GM19035 (cell line): ENCODE measurements at regions not wholly inside any gene's neighbourhood (a gene's known extent, or its start where the extent isn't known, plus 50 kb on each side); places are given as distances from the start of the nearest gene placed in this dataset.
"Not testable (repeated sequence)": the region's sequence is repeated elsewhere in the genome, so short reads cannot be mapped to it uniquely, and the experiment has no call there.

ENCODE experiments used
- ATAC-seq: cut with Tn5 transposase; IDR thresholded peaks from one replicate; pipeline ENCODE4 v1.9.1; 2021; ENCODE audit not compliant: unreplicated experiment

DNA sequence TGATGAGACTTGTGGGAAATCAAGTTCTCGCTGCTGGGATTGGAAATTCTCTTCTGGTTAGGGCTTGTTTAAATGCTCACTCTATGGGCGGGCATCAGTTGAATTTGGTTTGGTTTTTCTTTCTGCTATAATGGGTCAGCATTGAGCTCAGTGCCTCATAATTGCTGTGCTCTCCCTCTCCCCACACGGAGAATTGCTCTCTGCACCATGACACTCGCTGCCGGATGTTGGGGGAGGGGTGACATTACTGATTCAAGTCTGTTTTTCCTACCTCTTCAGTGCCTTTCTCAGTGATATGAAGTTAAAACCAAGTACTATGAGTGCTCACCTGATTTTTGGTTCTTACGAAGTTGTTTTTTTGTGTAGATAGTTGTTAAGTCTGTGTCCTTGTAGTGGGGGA lies 599.6 kb downstream of the EPM2A start:
- ATAC-seq: no peak

DNA sequence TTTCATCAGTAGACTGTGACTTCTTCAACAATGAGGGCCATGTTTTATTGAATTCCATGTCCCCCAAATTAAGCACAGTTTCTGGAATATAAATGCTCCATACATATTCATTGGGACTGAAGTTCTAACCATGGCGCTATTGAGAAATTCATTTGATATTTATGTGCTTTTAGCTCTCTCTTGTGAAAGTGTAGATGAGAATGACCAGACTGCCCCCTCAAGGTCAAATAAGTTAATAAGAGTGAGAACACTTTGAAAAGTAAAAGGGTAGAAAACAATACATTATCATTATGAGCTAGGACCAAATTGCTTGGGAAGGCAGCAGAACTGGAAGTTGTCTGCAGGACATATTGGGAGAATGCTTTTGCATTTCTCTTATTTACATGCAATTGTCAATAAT lies 597.9 kb downstream of the EPM2A start:
- no peak for ATAC-seq

DNA sequence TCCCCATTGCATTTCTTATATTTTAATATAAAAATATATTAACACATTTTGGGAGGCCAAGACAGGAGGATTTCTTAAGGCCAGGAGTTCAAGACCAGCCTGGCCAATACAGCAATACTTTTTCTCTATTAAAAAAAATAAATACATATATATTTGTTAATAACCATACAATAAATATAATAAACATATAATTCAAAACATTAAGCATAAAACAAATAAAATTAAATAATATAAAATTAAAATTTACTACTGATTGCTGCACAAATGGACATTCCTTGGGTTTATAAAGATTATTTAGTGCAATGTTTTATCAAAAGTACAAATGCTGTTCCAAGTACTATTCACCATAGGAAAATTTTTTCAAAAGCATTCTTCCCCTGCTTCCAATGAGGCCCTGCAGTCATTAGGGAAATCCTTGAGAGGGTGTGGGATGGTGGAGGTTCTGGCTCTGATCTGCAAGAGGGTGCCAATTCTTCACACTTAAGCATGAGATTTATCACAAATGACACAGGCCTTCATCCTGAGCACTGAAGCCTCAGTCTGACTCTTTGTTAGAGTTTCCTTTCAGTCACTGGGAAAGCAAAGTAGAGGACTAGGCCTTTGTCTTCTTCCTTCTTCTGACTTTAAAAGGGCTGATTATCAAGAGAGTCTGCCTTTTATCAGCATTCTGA lies 596.7 kb downstream of the EPM2A start:
- ATAC-seq: no peak

DNA sequence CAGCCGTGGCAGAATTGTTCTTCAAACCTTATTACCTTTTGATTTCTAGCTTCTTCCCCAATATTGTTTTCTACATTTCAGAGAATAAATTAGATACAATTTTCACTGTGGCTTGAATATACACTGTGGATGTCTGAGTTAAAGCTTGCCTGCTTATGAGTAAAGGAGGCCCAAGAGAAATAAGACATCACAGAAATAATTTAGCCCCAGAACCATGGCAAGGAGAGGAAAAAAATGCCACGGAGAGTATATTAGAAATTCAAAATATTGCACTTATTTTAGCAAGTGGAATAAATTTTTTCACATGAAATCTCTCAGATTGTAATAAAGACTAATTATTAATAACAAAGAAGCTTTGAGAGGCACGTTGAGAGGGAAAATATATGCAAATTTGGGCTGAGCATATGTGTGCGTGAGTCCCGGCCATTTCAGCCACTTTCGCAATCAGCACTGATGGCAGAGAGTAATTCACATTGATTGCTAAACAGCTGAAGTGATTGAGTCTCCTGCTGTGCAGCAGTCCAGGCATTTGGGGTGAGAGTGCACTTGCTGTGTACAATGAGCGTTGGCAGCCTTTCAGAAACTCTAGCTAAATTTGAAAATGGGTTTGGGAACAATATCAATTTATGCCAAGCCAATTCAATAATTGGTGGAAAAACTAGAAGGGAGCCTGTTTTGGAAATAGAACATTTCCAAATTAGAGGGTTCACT lies 596.0 kb downstream of the EPM2A start:
- no peak for ATAC-seq

DNA sequence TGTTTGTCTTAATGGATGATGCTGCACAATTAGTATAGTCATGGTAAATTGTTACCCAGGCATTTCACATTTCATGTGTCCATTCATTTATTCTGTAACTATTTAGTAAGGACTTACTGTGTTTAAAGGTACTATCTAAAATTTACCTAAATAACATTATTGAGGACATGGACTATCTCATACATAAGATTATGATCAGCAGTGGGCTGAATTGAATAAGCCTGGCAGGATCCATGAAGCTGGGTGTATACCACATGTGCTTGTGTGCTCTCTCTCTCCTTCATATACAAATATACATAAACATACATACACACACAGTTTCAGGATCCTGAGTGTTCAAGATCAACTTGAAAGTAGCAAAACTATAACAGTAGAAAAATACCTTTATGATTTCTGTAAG lies 595.4 kb downstream of the EPM2A start:
- no peak for ATAC-seq

DNA sequence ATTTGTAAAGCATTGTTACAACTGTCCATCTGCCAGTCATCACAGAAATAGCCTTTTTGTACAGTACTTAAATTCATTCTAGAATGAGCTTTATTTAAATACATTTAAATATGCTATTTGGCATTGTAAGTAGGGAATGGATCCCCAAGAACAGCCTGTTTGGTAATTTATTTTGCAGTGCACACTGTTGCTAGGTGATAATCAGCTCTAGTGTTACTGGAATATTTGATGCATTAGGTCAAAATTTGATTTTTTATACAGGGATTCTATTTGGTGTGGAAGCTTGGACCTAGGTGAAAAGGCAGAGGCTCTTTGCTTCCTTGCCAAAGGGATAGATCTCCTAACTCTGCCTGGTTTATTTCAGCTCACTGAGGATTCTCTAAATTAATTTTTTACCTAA lies 593.7 kb downstream of the EPM2A start:
- no peak for ATAC-seq

DNA sequence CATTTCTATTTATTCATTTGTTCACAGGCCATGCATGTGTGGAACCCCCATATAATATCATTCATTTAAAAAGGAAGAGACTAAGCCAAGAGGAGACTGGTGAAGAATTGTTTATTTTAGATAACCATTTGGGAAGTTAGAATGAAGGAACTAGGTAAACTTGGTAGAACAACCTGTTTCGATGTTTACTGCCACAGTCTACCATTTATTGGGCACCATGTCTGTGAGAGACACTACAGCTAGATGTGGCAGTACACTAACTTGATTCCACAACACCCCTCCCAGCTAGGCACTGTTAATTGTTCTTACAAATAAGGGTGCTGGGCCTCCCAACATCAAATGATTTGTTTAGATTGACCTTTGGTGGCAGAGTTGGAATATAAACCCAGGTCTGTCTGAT lies 592.4 kb downstream of the EPM2A start:
- ATAC-seq: no peak

DNA sequence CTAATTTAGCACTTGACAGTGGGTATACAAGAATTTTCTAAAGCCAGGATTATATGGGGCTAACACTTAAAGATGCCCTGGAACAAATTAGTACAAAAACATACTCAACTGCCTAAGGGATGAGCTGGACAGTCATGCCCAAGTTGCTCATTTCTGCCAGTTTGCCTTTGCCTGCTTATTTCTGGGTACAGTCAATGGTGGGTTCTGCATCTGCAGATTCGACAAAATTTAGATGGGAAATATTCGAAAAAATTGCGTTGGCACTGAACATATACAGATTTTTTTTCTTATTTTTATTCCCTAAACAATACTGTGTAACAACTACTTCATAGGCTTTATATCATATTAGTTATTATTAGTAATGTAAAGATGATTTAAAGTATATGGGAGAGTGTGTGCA lies 591.9 kb downstream of the EPM2A start:
- no peak for ATAC-seq

DNA sequence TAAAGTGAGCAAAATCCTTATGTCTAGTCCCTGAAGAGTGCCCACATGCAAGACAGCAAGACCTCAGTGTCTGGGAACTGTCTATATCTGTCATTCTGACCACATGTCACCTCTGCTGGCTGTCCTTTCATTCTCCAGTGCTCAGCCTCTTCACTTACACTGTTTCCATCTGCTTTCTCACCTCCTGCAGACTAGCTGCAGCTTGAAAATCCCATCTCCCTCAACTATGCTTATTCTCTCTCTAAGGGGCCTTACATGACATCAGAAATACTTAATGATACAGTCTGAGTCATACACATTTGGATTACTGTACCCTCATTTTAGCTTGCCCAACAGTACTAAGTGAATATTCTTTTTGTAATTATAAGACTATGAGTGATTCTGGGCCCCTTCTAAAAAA lies 587.8 kb downstream of the EPM2A start:
- ATAC-seq: peak; percentile 41

DNA sequence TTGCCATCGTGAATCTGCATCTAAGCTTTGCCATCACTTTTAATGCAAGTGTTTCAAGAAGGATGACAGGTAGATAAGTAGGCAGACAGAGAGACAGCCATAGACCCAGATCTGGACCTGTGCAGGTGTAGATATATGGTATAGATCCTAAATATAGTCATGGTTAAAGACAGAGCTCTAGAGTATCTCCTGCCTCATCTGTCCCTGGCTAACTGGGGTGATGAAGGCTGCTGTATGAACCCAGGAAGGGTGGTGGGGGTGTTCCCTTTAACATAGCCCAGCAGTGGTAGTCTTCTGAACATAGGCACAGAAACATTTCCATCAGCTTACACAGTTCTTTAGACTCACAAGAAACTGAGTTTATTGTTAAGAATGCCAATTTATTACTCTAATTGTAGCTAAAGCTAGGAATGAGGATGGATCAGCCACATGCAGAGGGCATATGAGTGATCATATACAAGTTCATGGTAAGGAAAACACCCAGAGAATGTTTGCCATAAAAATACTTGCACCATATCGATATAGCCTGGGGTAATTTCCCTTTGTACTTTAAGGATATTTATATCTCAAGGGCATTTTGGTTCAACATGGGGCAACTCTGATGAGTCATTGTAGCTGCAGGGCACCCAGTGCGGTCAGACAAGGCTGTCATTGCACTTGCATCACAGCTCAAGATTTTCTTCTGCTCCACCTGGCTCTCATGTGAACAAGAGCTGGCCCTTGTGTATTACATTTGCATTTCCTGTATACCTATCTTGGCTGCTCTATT lies 587.2 kb downstream of the EPM2A start:
- peak; percentile 72 for ATAC-seq

DNA sequence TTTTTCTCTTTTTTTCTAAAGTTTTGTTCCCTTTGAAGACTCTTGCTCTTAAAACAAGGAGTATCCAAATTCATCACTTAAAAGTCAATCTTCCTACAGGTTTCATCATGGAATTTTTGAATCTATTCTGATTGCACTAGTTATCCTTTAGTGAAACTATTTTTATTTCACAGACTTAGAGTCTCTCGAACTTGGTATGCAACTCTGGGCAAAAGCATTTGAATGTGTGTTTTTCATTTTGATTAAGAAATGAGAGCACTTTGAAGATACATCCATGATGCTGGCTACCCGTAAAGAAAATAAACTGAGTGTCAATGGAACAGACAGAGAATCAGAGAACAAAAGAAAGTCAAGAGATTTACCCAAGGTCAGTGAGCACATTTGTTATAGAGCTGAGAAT lies 586.5 kb downstream of the EPM2A start:
- ATAC-seq: no peak

DNA sequence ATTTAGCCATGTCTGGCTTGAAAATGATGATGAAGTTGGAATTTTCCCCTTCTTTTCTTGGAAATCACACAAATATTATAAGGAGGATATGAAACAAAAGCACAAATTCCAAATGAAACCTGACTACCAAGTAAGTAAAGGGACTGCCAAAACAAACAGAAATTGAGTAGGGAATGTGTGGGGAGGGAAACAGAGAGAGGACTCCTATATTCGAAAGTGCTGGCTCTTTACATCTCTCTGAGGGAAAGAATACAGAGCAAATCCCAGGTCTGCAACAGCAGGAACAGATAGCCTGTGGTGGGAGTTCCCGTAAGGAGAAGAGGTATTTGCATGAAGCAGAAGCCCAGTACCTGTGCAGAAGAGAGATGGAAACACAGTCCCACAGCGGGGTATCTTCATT lies 583.7 kb downstream of the EPM2A start:
- no peak for ATAC-seq

DNA sequence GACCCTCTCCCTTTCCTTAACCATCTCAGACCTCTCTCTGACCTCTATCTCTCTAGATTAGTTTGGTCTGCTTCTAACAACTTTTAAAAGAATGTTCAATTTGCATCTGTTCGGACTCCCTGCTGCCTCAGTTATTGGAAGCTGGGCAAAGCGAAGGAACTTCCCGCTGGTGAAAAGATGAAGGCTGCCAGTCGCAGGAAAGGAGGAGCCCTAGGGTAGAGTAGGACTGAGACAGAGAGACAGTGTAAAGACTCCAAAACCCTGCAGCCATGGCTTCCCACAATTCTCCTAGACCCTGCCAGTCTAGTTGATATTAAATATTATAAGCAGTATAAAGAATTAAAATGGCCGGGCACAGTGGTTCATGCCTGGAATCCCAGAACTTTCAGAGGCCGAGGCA lies 581.8 kb downstream of the EPM2A start:
- ATAC-seq: no peak

DNA sequence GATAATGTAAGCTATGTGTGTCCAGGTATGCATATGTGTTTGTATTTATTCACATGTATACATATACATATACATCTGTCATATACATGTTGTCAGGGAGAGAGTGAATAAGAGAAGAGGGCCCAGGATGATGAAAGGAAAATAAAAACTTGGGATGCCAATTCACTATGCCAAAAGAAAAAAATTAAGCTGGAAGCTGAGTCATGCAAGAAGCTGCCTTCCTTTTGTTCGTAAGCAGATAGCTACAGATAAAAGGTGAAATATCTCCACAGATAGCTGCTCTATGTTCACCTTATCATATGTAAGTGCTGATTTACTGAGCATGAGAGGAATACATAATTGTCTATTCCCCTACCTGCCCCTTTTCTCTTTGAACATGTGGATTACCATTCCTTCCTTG lies 579.9 kb downstream of the EPM2A start:
- ATAC-seq: no peak

DNA sequence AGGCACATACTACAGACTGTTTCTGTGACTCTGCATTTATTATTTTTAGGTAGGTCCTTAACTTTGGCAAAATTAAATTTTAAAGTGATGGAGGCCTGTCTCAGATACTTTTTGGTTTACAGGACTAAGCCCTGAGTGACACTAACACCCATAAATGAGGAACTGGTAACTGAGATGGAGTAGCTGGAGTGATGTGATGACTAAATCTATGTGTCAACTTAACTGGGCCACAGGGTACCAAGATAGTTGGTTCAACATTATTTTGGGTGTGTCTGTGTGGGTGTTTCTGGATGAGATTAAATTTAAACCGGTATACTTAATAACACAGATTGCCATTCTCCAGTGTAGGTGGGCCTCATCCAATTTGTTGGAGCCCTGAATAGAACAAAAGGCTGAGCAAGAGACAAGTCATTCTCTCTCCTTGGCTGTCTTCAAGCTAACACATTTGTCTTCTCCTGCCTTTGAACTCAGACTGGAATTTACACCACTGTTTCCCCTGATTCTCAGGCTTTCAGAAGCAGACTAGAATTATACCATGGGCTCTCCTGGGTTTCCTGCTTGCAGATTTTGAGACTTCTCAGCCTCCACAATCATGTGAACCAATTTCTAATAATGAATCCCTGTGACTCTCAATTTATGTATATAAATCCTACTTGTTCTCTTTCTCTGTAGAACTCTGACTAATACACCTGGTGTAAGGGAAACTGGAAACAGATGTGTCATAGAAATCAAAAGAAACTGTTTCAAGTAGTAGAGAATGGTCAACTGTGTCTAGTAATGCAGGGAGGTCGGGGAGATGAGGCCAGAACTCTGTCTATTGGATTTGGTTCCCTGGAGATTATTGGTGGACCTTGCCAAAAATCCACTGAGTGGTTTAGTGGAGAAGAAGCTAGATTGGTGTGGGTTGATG lies 579.2 kb downstream of the EPM2A start:
- peak; percentile 52 for ATAC-seq

DNA sequence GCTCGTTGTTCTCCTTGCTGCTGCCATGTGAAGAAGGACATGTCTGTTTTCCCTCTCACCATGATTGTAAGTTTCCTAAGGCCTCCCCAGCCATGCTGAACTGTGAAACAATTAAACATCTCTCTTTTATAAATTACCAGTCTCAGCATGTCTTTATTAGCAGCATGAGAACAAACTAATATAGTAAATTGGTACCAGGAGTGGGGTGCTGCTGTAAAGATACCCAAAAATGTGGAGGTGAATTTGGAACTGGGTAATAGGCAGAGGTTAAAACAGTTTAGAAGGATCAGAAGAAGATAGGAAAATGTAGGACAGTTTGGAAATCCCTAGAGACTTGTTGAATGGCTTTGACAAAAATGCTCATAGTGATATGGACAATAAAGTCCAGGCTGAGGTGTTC lies 576.7 kb downstream of the EPM2A start:
- ATAC-seq: not testable (repeated sequence)

DNA sequence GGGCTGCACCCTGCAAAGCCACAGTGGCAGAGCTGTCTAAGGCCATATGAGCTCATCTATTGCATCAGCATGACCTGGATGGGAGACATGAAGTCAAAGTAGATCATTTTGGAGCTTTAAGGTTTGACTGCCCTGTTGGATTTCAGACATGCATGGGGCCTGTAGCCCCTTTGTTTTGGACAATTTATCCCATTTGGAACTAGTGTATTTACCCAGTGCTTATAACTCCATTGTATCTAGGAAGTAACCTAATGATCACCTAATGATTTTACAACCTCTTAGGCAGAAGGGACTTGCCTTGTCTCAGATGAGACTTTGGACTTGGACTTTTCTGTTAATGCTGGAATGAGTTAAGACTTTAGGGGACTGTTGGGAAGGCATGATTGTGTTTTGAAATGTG lies 575.4 kb downstream of the EPM2A start:
- ATAC-seq: no peak

DNA sequence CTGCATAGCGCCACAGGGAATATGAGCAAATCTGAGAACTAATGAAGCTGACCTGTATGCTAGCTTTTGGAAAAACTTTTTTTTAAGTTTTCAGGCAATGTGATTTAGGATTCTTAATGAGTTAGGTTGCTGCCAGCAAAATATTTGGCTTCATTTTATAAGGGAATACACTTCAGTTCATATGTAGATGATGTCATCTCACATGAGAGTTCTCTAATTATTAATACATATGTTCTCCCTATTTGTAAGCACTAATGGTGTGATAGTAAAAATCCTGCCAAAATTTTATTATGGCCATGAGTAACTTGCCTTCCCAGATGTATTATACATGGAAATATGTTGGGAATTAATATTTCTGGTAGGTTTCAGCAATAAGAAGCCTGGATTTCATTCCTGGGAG lies 573.8 kb downstream of the EPM2A start:
- no peak for ATAC-seq

DNA sequence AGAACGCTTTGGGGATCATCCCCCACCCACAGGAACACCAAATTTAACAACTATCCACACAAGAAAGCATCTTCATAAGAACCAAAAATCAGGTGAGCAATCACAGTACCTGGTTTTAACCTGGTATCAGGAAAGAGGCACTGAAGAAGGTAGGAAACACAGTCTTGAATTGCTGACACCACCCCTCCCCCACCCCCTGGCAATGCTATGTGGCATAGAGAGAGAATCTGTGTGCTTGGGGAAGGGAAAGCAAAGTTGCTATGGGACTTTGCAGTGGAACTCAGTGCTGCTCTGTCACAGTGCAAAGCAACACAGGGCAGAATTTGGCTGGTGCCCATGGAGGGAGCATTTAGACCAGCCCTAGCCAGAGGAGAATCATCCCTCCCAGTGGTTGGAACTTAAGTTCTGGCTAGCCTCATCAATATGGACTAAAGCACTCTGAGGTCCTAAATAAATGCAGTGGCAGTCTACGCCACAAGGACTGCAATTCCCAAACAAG lies 565.5 kb downstream of the EPM2A start:
- no peak for ATAC-seq

DNA sequence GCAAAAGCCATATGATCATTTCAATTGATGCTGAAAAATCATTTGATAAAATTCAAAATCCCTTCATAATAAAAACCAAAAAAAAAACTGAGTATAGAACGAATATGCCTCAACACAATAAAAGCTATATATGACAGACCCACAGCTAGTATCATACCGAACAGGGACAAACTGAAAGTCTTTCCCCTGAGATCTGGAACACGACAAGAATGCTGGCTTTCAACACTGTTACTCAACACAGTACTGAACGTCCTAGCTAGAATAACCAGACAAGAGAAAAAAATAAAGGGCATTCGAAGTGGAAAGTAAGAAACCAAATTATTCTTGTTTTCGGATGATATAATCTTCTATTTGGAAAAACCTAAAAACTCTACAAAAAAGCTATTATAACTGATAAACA lies 559.9 kb downstream of the EPM2A start:
- no peak for ATAC-seq

DNA sequence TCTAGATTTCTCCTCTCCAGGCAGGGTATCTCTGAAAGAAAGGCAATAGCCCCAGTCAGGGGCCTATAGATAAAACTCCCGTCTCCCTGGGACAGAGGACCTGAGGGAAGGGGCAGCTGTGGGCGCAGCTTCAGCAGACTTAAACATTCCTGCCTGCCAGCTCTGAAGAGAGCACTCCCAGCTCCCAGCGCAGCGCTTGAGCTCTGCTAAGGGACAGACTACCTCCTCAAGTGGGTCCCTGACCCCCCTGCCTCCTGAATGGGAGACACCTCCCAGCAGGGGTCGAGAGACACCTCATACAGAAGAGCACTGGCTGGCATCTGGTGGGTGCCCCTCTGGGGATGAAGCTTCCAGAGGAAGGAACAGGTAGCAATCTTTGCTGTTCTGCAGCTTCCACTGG lies 556.9 kb downstream of the EPM2A start:
- no peak for ATAC-seq
